ENCODE measurements at regions not wholly inside any gene's neighbourhood (a gene's known extent, or its start where the extent isn't known, plus 50 kb on each side); places are given as distances from the start of the nearest gene placed in this dataset.

GRCh38 chr2:82730811-82731210 is 1728.3 kb downstream of the SUCLG1 start:
- ChIA-PET SMC1A (ENCODE audit: uncharacterized antibody, unreplicated experiment) (interaction anchor here (0.7 kb wide), 1 partner anchor 17 kb away, joined by 3 read pairs; no protein-coding TSS in a partner anchor), CTCF (no interaction called here), RAD21 (ENCODE audit: unreplicated experiment) (no interaction called here), POLR2A (no interaction called here)
- no peaks in the 10 kb centered on the region for H3K79me2 ChIP-seq (ENCODE audit: control insufficient read depth, insufficient read depth, low read length)
- intact Hi-C loops (cut with micrococcal nuclease; ENCODE audit: unreplicated experiment) = loop anchor here (1.0 kb wide), 1 partner anchor 34 kb away; no protein-coding TSS in a partner anchor
- H3K4me2 ChIP-seq (ENCODE audit: control insufficient read depth, insufficient read depth) = no peak overlapping the region
- no peak overlapping the region for H2AFZ ChIP-seq (ENCODE audit: control insufficient read depth, low read depth, low read length)
- FAIRE-seq = no peak
- no peak for ATAC-seq
- no peaks in the 10 kb centered on the region for H3K4me1 ChIP-seq (ENCODE audit: control insufficient read depth, insufficient read depth, low read length)
- no TSS peak for BruUV-seq (replicated peaks)
- no peak for DNase-seq (ENCODE audit: low read depth, low spot score)
- no peaks in the 10 kb centered on the region for H3K36me3 ChIP-seq (ENCODE audit: control insufficient read depth in 2 of 2, insufficient read depth in 2 of 2, low read length in 1 of 2)
- no peaks in the 10 kb centered on the region for H4K20me1 ChIP-seq (ENCODE audit: control insufficient read depth, insufficient read depth)
- H3K27ac ChIP-seq (ENCODE audit: control insufficient read depth, insufficient read depth) = no peak overlapping the region
- WGBS (ENCODE audit: insufficient coverage, insufficient replicate concordance, low lambda C conversion rate, missing lambda C conversion rate) = 44% methylated on average over 1 of the region's 1 CpG
- no peaks in the 10 kb centered on the region for H3K27me3 ChIP-seq (replicated peaks in 1 of 2; ENCODE audit: control insufficient read depth in 2 of 2, insufficient read depth in 2 of 2, low read length in 1 of 2)
- TF ChIP-seq NBN (IDR thresholded peaks at IDR 0.05) (no peak), ZNF217 (IDR thresholded peaks at IDR 0.05) (no peak), ZNF24 (IDR thresholded peaks at IDR 0.05) (no peak), PRDM15 (CRISPR knock-in tag; IDR thresholded peaks at IDR 0.05) (no peak), ZBTB33 (IDR thresholded peaks at IDR 0.05) (no peak), SIX5 (IDR thresholded peaks at IDR 0.05; ENCODE audit: low read depth, low read length, severe bottlenecking) (no peak), RCOR1 (conservative IDR thresholded peaks at IDR 0.05; ENCODE audit: low read depth, low read length) (no peak), TAF1 (IDR thresholded peaks at IDR 0.05; ENCODE audit: borderline replicate concordance, low read depth, low read length) (no peak), BACH1 (IDR thresholded peaks at IDR 0.05; ENCODE audit: borderline replicate concordance) (no peak), WRNIP1 (IDR thresholded peaks at IDR 0.05; ENCODE audit: borderline replicate concordance, low read depth, low read length) (no peak), SMAD5 (IDR thresholded peaks at IDR 0.05; ENCODE audit: low read depth) (no peak), NFYB (IDR thresholded peaks at IDR 0.05; ENCODE audit: insufficient read depth, low read depth, low read length) (no peak), MEF2A (IDR thresholded peaks at IDR 0.05; ENCODE audit: insufficient read depth, low read depth, low read length) (no peak)
- in situ Hi-C loops (cut with MboI) = no loop called here
- H3K9ac ChIP-seq (ENCODE audit: control insufficient read depth, insufficient read depth, low read length) = no peak overlapping the region
- no peak overlapping the region for H3K4me3 ChIP-seq
- no peaks in the 10 kb centered on the region for H3K9me3 ChIP-seq (replicated peaks; ENCODE audit: control insufficient read depth, insufficient read depth, low read length)
